ENCODE measurements at regions not wholly inside any gene's neighbourhood (a gene's known extent, or its start where the extent isn't known, plus 50 kb on each side); places are given as distances from the start of the nearest gene placed in this dataset.

DNA sequence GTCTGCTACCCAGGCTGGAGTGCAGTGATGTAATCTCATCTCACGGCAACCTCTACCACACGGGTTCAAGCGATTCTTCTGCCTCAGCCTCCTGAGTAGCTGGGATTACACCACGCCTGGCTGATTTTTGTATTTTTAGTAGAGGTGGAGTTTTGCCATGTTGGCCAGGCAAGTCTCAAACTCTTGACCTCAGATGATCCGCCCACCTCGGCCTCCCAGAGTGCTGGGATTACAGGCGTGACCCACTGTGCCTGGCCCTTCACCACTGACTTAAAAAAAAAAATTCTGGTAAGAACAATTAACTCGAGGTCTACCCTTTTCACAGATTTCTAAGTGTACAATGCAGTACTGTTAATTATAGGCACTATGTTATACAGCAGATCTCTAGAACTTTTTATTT lies 279.4 kb downstream of the PARN start:
- Histone ChIP-seq H3K9ac (ENCODE audit: low read length) (no peak overlapping the region), H3K27me3 (ENCODE audit: insufficient read depth, low read length) (no peaks in the 10 kb centered on the region), H3K9me2 (ENCODE audit: insufficient read depth) (no peaks in the 10 kb centered on the region), H4K20me1 (ENCODE audit: insufficient read depth) (no peaks in the 10 kb centered on the region), H3K79me2 (ENCODE audit: insufficient read depth, low read length) (no peaks in the 10 kb centered on the region), H3K9me3 (ENCODE audit: control insufficient read depth in 1 of 2, insufficient read depth in 1 of 2, low read depth in 1 of 2, low read length in 2 of 2) (no peaks in the 10 kb centered on the region), H3K27ac (ENCODE audit: low read depth, low read length) (no peak overlapping the region), H2AFZ (ENCODE audit: low read depth, low read length, poor library complexity, severe bottlenecking) (no peak overlapping the region), H3K4me1 (ENCODE audit: control insufficient read depth in 1 of 2, insufficient read depth in 2 of 2, low read length in 2 of 2) (peaks cover 0 to 9% of the 10 kb centered on the region in 2 experiments; a peak in 3 of 4 replicates), H3K4me3 (replicated peaks in 1 of 2; ENCODE audit: low read depth in 1 of 2, low read length in 2 of 2) (no peak overlapping the region), H3K36me3 (ENCODE audit: control insufficient read depth in 1 of 2, insufficient read depth in 2 of 2, low read length in 2 of 2) (no peaks in the 10 kb centered on the region), H3K4me2 (ENCODE audit: low read length) (no peak overlapping the region)
- RAD21 ChIA-PET (ENCODE audit: low non-redundant PET in 1 of 2, low total read pairs in 2 of 2, uncharacterized antibody in 2 of 2, unreplicated experiment in 2 of 2): no interaction called here
- CTCF ChIA-PET: no interaction called here
- BruUV-seq (replicated peaks): no TSS peak
- intact Hi-C loops (cut with micrococcal nuclease): no loop called here
- ATAC-seq: no peak
- no peak for DNase-seq (ENCODE audit: low read depth, low spot score)
- no peak for TF ChIP-seq EGR1 (IDR thresholded peaks at IDR 0.05; ENCODE audit: low read depth)
- TF ChIP-seq YY1 (IDR thresholded peaks at IDR 0.05; ENCODE audit: extremely low read depth, insufficient replicate concordance, low read depth, low read length): no peak
- no peak for TF ChIP-seq CBX3 (IDR thresholded peaks at IDR 0.05; ENCODE audit: low read depth)
- no peak for TF ChIP-seq POLR2A (IDR thresholded peaks at IDR 0.05; ENCODE audit: borderline replicate concordance, extremely low read depth, insufficient read depth, insufficient read length)
- TF ChIP-seq ZNF274 (IDR thresholded peaks at IDR 0.05; ENCODE audit: low read depth, low read length): no peak
- TF ChIP-seq ELF1 (IDR thresholded peaks at IDR 0.05; ENCODE audit: borderline replicate concordance, low read depth): no peak
- TF ChIP-seq, protein P1, sequence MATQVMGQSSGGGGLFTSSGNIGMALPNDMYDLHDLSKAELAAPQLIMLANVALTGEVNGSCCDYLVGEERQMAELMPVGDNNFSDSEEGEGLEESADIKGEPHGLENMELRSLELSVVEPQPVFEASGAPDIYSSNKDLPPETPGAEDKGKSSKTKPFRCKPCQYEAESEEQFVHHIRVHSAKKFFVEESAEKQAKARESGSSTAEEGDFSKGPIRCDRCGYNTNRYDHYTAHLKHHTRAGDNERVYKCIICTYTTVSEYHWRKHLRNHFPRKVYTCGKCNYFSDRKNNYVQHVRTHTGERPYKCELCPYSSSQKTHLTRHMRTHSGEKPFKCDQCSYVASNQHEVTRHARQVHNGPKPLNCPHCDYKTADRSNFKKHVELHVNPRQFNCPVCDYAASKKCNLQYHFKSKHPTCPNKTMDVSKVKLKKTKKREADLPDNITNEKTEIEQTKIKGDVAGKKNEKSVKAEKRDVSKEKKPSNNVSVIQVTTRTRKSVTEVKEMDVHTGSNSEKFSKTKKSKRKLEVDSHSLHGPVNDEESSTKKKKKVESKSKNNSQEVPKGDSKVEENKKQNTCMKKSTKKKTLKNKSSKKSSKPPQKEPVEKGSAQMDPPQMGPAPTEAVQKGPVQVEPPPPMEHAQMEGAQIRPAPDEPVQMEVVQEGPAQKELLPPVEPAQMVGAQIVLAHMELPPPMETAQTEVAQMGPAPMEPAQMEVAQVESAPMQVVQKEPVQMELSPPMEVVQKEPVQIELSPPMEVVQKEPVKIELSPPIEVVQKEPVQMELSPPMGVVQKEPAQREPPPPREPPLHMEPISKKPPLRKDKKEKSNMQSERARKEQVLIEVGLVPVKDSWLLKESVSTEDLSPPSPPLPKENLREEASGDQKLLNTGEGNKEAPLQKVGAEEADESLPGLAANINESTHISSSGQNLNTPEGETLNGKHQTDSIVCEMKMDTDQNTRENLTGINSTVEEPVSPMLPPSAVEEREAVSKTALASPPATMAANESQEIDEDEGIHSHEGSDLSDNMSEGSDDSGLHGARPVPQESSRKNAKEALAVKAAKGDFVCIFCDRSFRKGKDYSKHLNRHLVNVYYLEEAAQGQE (IDR thresholded peaks at IDR 0.05; ENCODE audit: low read depth): no peak
- TF ChIP-seq ZFX (IDR thresholded peaks at IDR 0.05): no peak
- POLR2A ChIA-PET: no interaction called here
